NCI-H460 (cell line): ENCODE measurements at regions not wholly inside any gene's neighbourhood (a gene's known extent, or its start where the extent isn't known, plus 50 kb on each side); places are given as distances from the start of the nearest gene placed in this dataset.

ENCODE experiments used
- DNase-seq: peaks from one replicate; pipeline ENCODE4 v3.0.0-alpha.2; 2016; ENCODE audit warnings: low read depth; ENCODE audit errors: extremely low read depth

DNA sequence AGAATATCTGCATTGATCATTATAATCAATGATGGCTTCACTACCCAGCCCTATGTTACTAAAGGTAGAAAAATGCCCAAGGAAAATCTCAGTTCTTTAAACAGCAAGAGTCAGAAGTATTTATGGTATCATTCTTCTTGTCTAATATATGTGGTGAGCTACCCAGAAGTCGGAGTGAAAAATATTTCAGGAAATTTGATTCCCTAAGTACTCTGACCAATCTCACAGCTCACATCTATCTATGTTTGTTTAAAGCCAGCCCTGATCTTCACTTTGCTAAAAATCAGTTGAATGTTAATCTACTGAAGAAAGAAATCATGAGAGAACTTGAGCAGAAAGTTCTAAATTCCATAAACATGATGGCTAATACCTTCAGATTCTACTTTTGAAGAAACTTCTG lies 522.9 kb upstream of the SLIT2 start:
- DNase-seq: no peak

GRCh38 chr4:19727141-19727540 lies 524.6 kb upstream of the SLIT2 start:
- no peak for DNase-seq

DNA sequence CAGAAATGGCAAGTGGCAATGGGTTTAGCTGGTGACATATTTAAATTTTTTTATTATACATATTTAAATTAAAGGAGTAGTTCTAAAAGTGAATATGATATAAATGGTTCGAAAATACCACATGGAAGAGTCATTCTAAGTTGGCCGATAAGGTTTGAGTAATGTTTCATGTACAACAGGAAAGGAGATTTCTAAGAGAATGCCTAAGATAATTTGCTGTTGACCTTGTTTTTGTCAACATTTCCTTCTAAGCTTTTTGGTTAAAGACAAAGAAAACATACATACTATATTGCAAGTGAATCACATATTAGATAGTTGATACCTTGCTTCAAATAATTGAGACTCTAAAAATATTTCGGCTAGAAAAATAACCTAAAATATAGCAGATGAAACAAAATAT lies 526.6 kb upstream of the SLIT2 start:
- DNase-seq: no peak

- DNase-seq: no peak
Observed at GRCh38 chr4:19722404-19722803, 529.3 kb upstream of the SLIT2 start.

GRCh38 chr4:19721587-19721986 lies 530.1 kb upstream of the SLIT2 start:
- DNase-seq: no peak

DNA sequence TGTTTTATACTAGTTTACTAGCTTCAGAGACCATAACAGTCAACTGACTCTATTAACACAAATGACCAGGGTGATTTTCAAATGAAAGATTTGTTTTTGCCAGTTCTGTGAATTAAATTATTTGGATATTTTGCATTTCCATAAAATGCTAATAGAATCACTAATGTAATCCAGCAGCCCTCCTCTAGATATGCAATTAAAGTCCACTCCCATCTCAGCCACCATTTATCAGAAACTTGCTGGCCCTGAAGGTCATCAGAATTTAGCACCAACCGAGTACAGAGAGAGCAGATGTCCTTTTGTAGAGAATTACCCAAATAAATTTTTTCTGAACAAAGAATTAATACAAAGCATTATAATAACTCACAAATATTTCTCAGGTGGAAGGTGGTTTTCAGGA lies 531.1 kb upstream of the SLIT2 start:
- DNase-seq: no peak

DNA sequence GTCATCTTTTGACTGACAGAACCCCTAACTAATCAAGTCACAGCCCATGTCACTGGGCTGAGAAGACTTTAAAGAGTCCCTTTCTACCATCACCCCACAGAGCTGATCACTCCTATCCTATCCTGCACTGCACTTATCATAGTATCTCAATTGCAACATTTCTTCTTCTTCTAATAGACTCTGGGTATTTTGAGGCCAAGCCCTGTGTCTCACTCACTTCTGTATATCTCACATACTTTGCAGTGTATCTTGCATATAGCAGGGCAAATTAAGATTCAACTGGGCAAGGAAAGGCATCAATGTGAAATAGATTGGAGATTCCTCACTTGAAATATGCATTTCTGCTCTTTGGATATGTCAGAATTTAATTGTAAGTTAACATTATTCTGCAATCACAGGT lies 531.5 kb upstream of the SLIT2 start:
- no peak for DNase-seq

DNA sequence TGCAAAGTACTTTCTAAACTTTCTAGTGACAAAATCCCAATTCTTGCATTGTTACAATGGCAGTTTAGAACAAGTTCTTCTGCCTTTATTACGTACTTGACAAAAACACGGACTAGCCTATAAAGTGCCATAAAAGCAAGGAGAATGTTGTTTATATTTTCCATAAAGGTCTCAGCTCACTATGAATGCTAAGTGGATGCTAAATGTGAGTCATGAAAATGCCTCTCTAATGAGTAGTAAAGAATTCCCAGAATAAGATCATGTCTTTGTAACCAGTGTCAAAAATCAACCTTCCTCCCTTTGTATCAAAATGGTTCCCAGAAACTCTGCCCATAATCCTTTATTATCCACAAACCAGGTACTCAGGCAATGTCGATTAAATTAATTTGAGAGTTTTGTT lies 539.8 kb upstream of the SLIT2 start:
- no peak for DNase-seq

DNA sequence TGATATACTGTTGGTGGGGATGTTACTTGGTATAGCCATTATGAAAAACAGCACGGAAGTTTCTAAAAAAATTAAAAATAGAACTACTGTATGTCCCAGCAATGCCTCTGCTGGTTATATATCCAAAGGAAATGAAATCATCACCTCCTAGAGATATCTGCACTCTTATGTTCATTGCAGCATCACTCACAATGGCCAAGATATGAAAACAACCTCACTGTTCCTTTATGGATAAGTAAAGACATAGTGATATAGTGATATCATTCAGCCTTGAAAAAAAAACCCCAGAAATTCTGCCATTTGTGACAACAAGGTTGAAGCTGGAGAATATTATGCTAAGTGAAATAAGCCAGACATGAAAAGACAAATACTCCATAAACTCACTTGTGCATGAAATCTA lies 543.8 kb upstream of the SLIT2 start:
- no peak for DNase-seq

DNA sequence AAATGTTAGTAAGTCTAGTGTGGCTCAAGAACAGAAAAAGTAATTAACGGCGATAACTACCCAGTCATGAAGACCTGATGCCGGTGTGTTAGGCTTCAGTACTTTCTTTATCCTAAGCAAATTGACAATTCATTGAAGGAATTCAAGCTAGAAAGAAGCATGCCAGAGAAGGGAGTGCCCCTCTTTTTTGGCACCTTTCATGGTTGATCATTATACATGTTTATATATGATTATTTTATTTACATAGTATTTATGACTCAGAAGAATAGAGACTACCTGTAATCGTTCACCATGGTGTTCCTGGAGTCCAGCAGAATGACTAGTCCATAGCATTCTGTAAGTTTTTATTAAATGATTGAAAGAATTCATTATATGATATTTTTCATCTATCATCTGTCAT lies 548.3 kb upstream of the SLIT2 start:
- no peak for DNase-seq

- DNase-seq: no peak
Observed at GRCh38 chr4:19700992-19701391, 550.7 kb upstream of the SLIT2 start.

GRCh38 chr4:19698961-19699360 lies 552.7 kb upstream of the SLIT2 start:
- no peak for DNase-seq

GRCh38 chr4:19694812-19695211 lies 556.9 kb upstream of the SLIT2 start:
- no peak for DNase-seq

- DNase-seq: no peak
Observed at GRCh38 chr4:19693936-19694570, 557.7 kb upstream of the SLIT2 start.

DNA sequence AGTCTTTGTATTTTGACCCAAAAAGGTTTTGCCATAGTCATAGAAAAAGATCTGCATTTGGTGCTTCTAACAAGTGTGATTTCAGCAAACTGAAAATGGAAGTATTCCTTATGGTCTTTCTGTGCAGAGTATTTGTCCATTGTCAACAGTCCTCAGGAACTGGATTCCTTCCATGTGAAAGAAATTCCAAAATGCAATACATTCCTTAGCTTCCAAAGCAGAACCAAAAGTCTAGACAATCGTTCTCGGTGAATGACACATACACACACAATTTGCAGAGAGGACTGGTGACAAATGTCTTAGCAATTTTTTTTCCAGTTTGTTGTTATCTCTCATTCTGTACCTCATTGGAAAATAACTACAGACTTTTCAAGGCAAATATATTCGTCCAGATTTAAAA lies 562.2 kb upstream of the SLIT2 start:
- DNase-seq: no peak

DNA sequence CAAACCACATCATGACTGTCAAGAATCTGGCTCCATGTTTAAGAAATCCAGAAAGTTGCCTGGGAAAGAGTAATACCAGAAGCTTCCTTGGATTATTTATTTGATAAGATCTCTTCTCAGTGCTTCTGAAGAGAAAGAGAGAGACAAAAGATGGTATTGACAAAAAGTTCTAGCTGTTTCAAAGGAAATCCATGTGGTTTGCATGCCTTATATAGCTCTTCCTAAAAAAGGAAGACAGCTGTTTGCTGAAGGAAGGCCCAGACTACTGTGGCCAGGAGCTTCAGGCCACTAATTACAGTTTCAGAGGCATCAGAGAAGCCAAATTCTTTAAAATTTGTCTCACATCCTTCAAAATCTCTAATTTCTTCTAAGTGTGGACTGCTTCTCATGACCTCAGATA lies 565.2 kb upstream of the SLIT2 start:
- no peak for DNase-seq

- no peak for DNase-seq
Observed at GRCh38 chr4:19684084-19684483, 567.6 kb upstream of the SLIT2 start.

GRCh38 chr4:19683426-19683825 lies 568.3 kb upstream of the SLIT2 start:
- DNase-seq: no peak

- DNase-seq: no peak
Observed at GRCh38 chr4:19677211-19677610, 574.5 kb upstream of the SLIT2 start.

DNA sequence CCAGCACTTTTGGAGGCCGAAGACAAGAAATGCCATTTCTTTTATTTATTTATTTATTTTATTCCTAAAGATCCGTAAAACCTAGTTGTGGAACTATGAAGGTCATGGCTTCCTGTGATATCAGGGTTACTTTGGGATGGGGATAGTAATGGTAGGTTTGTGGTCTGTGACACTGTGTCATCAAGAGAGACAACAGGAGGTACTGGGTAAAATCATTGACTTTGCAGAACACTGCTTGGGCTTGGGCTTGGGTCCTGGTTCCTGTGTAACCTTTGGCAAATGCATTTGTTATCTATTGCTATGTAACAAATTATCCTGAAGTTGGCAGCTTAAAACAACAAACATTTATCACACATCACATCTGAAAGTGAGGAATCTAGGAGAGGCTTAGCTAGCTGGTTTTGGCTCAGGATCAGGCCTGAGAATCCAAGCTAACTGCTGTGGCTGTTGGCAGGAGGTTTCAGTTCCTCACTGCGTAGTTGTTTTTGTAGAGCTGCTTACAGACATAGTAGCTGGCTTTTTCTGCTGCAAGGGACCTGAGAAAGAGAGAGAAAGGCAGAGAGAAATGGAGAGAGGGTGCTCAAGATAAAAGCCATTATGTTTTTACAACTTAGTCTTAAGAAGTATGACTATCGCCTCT lies 576.4 kb upstream of the SLIT2 start:
- DNase-seq: no peak

GRCh38 chr4:19659101-19659500 lies 592.6 kb upstream of the SLIT2 start:
- no peak for DNase-seq

DNA sequence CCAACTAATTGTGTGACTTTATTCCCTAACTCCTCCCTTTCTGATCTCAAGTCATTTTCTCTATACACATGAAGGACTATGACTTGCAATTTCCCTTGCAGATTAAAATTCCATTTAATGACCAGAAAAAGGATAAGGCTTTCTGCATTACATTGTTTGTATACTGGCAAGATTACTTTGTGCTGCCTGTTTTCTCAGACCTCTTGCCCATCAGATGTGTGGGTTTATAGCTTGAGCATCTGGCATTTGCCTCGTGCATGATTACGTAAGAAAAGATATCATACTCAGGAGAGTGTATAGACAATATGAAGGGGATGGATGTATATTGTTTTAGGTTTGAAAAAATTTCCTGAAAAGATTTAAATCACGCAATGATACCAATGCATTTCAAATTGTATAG lies 593.8 kb upstream of the SLIT2 start:
- DNase-seq: no peak

GRCh38 chr4:19655666-19656065 lies 596.0 kb upstream of the SLIT2 start:
- DNase-seq: no peak
